HEK293 (cell line): ENCODE measurements at regions not wholly inside any gene's neighbourhood (a gene's known extent, or its start where the extent isn't known, plus 50 kb on each side); places are given as distances from the start of the nearest gene placed in this dataset.

Experiments
- BCL11A ChIP-seq: fragments of 450-650 bp; formaldehyde crosslinking; IDR thresholded peaks from 2 replicates; pipeline ENCODE4 v1.5.1; 2016; ENCODE audit warnings: low read depth, missing biosample characterization, missing genetic modification characterization
- BCL11B ChIP-seq: fragments of 450-650 bp; formaldehyde crosslinking; IDR thresholded peaks from 2 replicates; pipeline ENCODE4 v1.5.1; 2016; ENCODE audit warnings: low read depth, missing biosample characterization, missing genetic modification characterization
- FEZF1 ChIP-seq: fragments of 450-650 bp; formaldehyde crosslinking; IDR thresholded peaks from 2 replicates; pipeline ENCODE4 v1.5.1; 2016; ENCODE audit warnings: missing biosample characterization, missing genetic modification characterization
- MYNN ChIP-seq: fragments of 450-650 bp; formaldehyde crosslinking; IDR thresholded peaks from 2 replicates; pipeline ENCODE4 v1.5.1; 2016; ENCODE audit warnings: missing biosample characterization, missing genetic modification characterization, borderline replicate concordance
- WT1 ChIP-seq: fragments of 450-650 bp; formaldehyde crosslinking; IDR thresholded peaks from 2 replicates; pipeline ENCODE4 v1.5.1; 2016; ENCODE audit warnings: missing biosample characterization, missing genetic modification characterization
- ZBTB1 ChIP-seq: fragments of 450-650 bp; formaldehyde crosslinking; IDR thresholded peaks from 2 replicates; pipeline ENCODE4 v1.5.1; 2016; ENCODE audit warnings: missing biosample characterization, missing genetic modification characterization
- ZEB2 ChIP-seq: fragments of 450-650 bp; formaldehyde crosslinking; IDR thresholded peaks from 2 replicates; pipeline ENCODE4 v1.5.1; 2016; ENCODE audit warnings: missing biosample characterization, missing genetic modification characterization
- ZNF184 ChIP-seq: fragments of 450-650 bp; IDR thresholded peaks from 2 replicates; pipeline ENCODE4 v1.5.1; 2018; ENCODE audit warnings: missing biosample characterization, mild to moderate bottlenecking, missing genetic modification characterization
- ZNF629 ChIP-seq: fragments of 450-650 bp; formaldehyde crosslinking; IDR thresholded peaks from 2 replicates; pipeline ENCODE4 v1.5.1; 2017; ENCODE audit warnings: missing biosample characterization, missing genetic modification characterization
- ZNF654 ChIP-seq: fragments of 450-650 bp; formaldehyde crosslinking; IDR thresholded peaks from 2 replicates; pipeline ENCODE4 v1.5.1; 2016; ENCODE audit warnings: low read depth, missing biosample characterization, missing genetic modification characterization
- ZNF843 ChIP-seq: fragments of 450-650 bp; formaldehyde crosslinking; IDR thresholded peaks from 2 replicates; pipeline ENCODE4 v1.5.1; 2016; ENCODE audit warnings: missing biosample characterization, missing genetic modification characterization
- TF ChIP-seq, protein P1 (sequence below): fragments of 450-650 bp; formaldehyde crosslinking; IDR thresholded peaks from 2 replicates; pipeline ENCODE4 v1.5.1; 2016; ENCODE audit warnings: missing biosample characterization, missing genetic modification characterization
- TF ChIP-seq, protein P2 (sequence below): fragments of 450-650 bp; formaldehyde crosslinking; IDR thresholded peaks from 2 replicates; pipeline ENCODE4 v1.5.1; 2017; ENCODE audit warnings: missing biosample characterization, missing genetic modification characterization
- TF ChIP-seq, protein P3 (sequence below): fragments of 450-650 bp; formaldehyde crosslinking; IDR thresholded peaks from 2 replicates; pipeline ENCODE4 v1.5.1; 2016; ENCODE audit warnings: missing biosample characterization, missing genetic modification characterization
- TF ChIP-seq, protein P4 (sequence below): fragments of 450-650 bp; formaldehyde crosslinking; IDR thresholded peaks from 2 replicates; pipeline ENCODE4 v1.5.1; 2016; ENCODE audit warnings: missing biosample characterization, missing genetic modification characterization, borderline replicate concordance
- TF ChIP-seq, protein P5 (sequence below): fragments of 450-650 bp; formaldehyde crosslinking; IDR thresholded peaks from 2 replicates; pipeline ENCODE4 v1.5.1; 2016; ENCODE audit warnings: missing biosample characterization, missing genetic modification characterization

DNA sequence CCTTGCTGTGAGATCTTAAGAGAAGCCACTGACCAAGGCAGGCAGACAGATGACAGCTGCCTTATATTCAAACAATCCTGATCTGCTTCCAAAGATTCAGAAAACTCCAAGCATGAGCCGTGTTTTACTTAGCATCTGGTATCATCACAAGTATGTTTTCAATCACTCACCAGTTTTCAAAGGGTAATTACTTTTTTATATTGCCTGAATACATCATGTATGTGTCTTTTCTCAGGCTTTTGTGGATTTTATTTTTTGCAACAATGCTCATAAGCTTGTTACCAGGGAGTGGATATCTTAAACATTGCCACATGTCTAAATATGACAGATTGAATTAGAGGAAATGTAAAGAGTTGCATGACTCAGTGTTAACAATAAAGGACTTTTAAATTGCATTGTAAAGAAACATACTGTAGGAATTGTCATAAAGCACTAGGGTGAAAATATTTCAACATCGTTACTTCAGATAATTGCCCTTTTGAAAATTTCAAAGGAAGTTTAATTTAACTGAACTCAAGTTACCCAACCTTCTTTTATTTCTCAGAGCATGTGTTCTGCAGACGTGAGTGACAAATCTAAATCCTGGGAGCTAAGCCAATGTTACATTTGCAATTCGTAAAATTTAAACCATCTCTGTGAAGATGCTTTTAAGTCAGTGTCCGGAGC lies 326.1 kb downstream of the PLK2 start (continued):
- TF ChIP-seq, protein P1, sequence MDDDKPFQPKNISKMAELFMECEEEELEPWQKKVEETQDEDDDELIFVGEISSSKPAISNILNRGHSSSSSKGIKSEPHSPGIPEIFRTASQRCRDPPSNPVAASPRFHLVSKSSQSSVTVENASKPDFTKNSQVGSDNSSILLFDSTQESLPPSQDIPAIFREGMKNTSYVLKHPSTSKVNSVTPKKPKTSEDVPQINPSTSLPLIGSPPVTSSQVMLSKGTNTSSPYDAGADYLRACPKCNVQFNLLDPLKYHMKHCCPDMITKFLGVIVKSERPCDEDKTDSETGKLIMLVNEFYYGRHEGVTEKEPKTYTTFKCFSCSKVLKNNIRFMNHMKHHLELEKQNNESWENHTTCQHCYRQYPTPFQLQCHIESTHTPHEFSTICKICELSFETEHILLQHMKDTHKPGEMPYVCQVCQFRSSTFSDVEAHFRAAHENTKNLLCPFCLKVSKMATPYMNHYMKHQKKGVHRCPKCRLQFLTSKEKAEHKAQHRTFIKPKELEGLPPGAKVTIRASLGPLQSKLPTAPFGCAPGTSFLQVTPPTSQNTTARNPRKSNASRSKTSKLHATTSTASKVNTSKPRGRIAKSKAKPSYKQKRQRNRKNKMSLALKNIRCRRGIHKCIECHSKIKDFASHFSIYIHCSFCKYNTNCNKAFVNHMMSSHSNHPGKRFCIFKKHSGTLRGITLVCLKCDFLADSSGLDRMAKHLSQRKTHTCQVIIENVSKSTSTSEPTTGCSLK (tag by site-specific recombination): no peak
- TF ChIP-seq WT1 (tag by site-specific recombination) (peak; percentile 89), BCL11B (tag by site-specific recombination) (0 out of 2 replicates have a peak, but pooled peaks have one; percentile 38), ZBTB1 (tag by site-specific recombination) (peak; percentile 85; the same call in 1 of the 2 replicates), BCL11A (tag by site-specific recombination) (peak; percentile 38; the same call in 1 of the 2 replicates), MYNN (tag by site-specific recombination) (0 out of 2 replicates have a peak, but pooled peaks have one; percentile 28), ZEB2 (tag by site-specific recombination) (peak; percentile 87), FEZF1 (tag by site-specific recombination) (peak; percentile 87), ZNF843 (tag by site-specific recombination) (no peak), ZNF654 (peak; percentile 10; the same call in 1 of the 2 replicates), ZNF184 (tag by site-specific recombination) (0 out of 2 replicates have a peak, but pooled peaks have one; percentile 14), ZNF629 (peak; percentile 57)
- TF ChIP-seq, protein P2, sequence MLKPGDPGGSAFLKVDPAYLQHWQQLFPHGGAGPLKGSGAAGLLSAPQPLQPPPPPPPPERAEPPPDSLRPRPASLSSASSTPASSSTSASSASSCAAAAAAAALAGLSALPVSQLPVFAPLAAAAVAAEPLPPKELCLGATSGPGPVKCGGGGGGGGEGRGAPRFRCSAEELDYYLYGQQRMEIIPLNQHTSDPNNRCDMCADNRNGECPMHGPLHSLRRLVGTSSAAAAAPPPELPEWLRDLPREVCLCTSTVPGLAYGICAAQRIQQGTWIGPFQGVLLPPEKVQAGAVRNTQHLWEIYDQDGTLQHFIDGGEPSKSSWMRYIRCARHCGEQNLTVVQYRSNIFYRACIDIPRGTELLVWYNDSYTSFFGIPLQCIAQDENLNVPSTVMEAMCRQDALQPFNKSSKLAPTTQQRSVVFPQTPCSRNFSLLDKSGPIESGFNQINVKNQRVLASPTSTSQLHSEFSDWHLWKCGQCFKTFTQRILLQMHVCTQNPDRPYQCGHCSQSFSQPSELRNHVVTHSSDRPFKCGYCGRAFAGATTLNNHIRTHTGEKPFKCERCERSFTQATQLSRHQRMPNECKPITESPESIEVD (tag by site-specific recombination): peak; percentile 94
- TF ChIP-seq, protein P3, sequence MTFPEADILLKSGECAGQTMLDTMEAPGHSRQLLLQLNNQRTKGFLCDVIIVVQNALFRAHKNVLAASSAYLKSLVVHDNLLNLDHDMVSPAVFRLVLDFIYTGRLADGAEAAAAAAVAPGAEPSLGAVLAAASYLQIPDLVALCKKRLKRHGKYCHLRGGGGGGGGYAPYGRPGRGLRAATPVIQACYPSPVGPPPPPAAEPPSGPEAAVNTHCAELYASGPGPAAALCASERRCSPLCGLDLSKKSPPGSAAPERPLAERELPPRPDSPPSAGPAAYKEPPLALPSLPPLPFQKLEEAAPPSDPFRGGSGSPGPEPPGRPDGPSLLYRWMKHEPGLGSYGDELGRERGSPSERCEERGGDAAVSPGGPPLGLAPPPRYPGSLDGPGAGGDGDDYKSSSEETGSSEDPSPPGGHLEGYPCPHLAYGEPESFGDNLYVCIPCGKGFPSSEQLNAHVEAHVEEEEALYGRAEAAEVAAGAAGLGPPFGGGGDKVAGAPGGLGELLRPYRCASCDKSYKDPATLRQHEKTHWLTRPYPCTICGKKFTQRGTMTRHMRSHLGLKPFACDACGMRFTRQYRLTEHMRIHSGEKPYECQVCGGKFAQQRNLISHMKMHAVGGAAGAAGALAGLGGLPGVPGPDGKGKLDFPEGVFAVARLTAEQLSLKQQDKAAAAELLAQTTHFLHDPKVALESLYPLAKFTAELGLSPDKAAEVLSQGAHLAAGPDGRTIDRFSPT: 0 out of 2 replicates have a peak, but pooled peaks have one; percentile 54
- TF ChIP-seq, protein P4, sequence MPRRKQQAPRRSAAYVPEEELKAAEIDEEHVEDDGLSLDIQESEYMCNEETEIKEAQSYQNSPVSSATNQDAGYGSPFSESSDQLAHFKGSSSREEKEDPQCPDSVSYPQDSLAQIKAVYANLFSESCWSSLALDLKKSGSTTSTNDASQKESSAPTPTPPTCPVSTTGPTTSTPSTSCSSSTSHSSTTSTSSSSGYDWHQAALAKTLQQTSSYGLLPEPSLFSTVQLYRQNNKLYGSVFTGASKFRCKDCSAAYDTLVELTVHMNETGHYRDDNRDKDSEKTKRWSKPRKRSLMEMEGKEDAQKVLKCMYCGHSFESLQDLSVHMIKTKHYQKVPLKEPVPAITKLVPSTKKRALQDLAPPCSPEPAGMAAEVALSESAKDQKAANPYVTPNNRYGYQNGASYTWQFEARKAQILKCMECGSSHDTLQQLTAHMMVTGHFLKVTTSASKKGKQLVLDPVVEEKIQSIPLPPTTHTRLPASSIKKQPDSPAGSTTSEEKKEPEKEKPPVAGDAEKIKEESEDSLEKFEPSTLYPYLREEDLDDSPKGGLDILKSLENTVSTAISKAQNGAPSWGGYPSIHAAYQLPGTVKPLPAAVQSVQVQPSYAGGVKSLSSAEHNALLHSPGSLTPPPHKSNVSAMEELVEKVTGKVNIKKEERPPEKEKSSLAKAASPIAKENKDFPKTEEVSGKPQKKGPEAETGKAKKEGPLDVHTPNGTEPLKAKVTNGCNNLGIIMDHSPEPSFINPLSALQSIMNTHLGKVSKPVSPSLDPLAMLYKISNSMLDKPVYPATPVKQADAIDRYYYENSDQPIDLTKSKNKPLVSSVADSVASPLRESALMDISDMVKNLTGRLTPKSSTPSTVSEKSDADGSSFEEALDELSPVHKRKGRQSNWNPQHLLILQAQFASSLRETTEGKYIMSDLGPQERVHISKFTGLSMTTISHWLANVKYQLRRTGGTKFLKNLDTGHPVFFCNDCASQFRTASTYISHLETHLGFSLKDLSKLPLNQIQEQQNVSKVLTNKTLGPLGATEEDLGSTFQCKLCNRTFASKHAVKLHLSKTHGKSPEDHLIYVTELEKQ (tag by site-specific recombination): peak; percentile 67
- TF ChIP-seq, protein P5, sequence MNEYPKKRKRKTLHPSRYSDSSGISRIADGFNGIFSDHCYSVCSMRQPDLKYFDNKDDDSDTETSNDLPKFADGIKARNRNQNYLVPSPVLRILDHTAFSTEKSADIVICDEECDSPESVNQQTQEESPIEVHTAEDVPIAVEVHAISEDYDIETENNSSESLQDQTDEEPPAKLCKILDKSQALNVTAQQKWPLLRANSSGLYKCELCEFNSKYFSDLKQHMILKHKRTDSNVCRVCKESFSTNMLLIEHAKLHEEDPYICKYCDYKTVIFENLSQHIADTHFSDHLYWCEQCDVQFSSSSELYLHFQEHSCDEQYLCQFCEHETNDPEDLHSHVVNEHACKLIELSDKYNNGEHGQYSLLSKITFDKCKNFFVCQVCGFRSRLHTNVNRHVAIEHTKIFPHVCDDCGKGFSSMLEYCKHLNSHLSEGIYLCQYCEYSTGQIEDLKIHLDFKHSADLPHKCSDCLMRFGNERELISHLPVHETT (tag by site-specific recombination): 0 out of 2 replicates have a peak, but pooled peaks have one; percentile 45
